Tibial nerve (tissue), 4 donors: ENCODE measurements at regions not wholly inside any gene's neighbourhood (a gene's known extent, or its start where the extent isn't known, plus 50 kb on each side); places are given as distances from the start of the nearest gene placed in this dataset.

Source experiments
- DNase-seq, 2 donors: peaks; one replicate each; pipeline ENCODE4 v3.0.0-alpha.2; 2019; ENCODE audit warnings: low spot score in 2 of 2
- H3K27ac ChIP-seq, 4 donors: fragments of 200-600 bp; sonication (generic) in 3 of 4; one replicate each; pipeline ENCODE4 v1.5.1; 2017 to 2019; ENCODE audit warnings: mild to moderate bottlenecking in 1 of 4
- H3K27me3 ChIP-seq, 2 donors: fragments of 200-600 bp; sonication (generic) in 1 of 2; one replicate each; pipeline versions ENCODE4 v1.5.1 to v1.6.0; 2017 to 2019
- H3K36me3 ChIP-seq, 3 donors: fragments of 200-600 bp; sonication (generic); one replicate each; pipeline ENCODE4 v1.5.1; 2018 to 2019
- H3K4me1 ChIP-seq, 4 donors: fragments of 200-600 bp; sonication (generic) in 3 of 4; one replicate each; pipeline ENCODE4 v1.5.1; 2017 to 2019
- H3K4me3 ChIP-seq, 4 donors: fragments of 200-600 bp; sonication (generic) in 3 of 4; one replicate each; pipeline ENCODE4 v1.5.1; 2017 to 2019; ENCODE audit warnings: mild to moderate bottlenecking in 1 of 4, moderate library complexity in 1 of 4
- H3K9me3 ChIP-seq, 4 donors: fragments of 200-600 bp; sonication (generic) in 3 of 4; one replicate each; pipeline ENCODE4 v1.5.1; 2017 to 2019
- EP300 ChIP-seq, 2 donors: sonication (generic); formaldehyde crosslinking; IDR thresholded peaks; one replicate each; pipeline ENCODE4 v1.6.1; 2017; ENCODE audit warnings: antibody characterized with exemption in 2 of 2, mild to moderate bottlenecking in 1 of 2
- POLR2A ChIP-seq, 2 donors: fragments of 450-650 bp; IDR thresholded peaks; one replicate each; pipeline ENCODE4 v1.6.1; 2017; ENCODE audit warnings: antibody characterized with exemption in 2 of 2, mild to moderate bottlenecking in 2 of 2, moderate library complexity in 2 of 2
- WGBS, 2 donors: methylation state at CpG; one replicate each; pipeline ENCODE4 v1.1.5; 2018; 5-methylcytosine and 5-hydroxymethylcytosine counted together
- TF ChIP-seq, protein P1 (sequence below), 5 experiments: fragments of 200-600 bp in 3 of 5; fragments of 450-650 bp in 2 of 5; sonication (generic) in 3 of 5; IDR thresholded peaks; one replicate each; pipeline ENCODE4 v1.5.1; 2016 to 2019; ENCODE audit warnings: antibody characterized with exemption in 5 of 5, mild to moderate bottlenecking in 3 of 5, moderate library complexity in 2 of 5

DNA sequence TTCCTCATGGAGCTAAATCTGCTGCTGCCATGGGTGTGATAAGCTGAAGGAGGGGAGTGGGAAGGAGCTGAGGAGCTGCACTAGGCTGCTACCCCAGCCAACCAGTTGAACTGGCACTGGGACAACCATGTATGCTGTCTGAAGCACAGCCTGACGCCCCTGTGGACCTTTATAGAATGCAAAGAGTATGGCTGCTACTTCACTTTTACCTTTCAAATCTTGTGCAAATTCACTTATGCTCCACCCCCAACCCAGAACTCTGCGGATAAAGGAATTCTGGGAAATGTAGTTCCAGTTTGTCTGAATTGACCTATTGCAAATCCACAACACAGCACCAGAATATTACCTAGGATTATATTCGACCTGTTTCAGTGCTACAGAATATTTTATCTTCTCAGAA lies 217.4 kb upstream of the SLC35B3 start:
- 76 to 80% methylated on average over 3 of the region's 3 CpGs for WGBS, 2 donors
- Histone ChIP-seq H3K27me3 (no peaks in the 10 kb centered on the region), H3K36me3 (no peaks in the 10 kb centered on the region), H3K9me3 (no peaks in the 10 kb centered on the region), H3K4me1 (no peaks in the 10 kb centered on the region), H3K4me3 (no peak overlapping the region), H3K27ac (no peak overlapping the region)
- DNase-seq = no peak
- TF ChIP-seq POLR2A (IDR thresholded peaks at IDR 0.05) = no peak
- TF ChIP-seq EP300 (IDR thresholded peaks at IDR 0.05) = no peak
- TF ChIP-seq, protein P1, sequence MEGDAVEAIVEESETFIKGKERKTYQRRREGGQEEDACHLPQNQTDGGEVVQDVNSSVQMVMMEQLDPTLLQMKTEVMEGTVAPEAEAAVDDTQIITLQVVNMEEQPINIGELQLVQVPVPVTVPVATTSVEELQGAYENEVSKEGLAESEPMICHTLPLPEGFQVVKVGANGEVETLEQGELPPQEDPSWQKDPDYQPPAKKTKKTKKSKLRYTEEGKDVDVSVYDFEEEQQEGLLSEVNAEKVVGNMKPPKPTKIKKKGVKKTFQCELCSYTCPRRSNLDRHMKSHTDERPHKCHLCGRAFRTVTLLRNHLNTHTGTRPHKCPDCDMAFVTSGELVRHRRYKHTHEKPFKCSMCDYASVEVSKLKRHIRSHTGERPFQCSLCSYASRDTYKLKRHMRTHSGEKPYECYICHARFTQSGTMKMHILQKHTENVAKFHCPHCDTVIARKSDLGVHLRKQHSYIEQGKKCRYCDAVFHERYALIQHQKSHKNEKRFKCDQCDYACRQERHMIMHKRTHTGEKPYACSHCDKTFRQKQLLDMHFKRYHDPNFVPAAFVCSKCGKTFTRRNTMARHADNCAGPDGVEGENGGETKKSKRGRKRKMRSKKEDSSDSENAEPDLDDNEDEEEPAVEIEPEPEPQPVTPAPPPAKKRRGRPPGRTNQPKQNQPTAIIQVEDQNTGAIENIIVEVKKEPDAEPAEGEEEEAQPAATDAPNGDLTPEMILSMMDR (IDR thresholded peaks at IDR 0.05) = no peak

DNA sequence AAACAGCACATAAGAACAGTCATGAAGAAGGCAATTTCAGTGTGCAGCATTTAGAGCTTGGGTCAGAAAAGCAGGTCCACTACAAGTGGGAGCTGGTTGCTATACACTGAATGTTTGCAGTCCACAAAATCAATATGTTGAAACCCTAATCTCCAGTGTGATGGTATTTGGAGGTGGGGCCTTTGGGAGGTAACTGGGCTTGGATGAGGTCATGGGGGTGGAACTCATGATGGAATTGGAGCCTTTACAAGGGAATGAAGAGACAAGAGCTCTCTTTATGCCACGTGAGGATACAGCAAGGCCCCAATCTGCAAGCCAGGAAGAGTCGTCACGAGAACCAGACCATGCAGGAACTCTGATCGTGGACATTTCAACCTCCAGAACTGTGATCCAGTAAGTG lies 216.7 kb upstream of the SLC35B3 start:
- Histone ChIP-seq H3K9me3 (no peaks in the 10 kb centered on the region), H3K4me3 (no peak overlapping the region), H3K4me1 (no peaks in the 10 kb centered on the region), H3K27ac (no peak overlapping the region), H3K27me3 (no peaks in the 10 kb centered on the region), H3K36me3 (no peaks in the 10 kb centered on the region)
- no peak for TF ChIP-seq EP300 (IDR thresholded peaks at IDR 0.05)
- TF ChIP-seq, protein P1 (IDR thresholded peaks at IDR 0.05) = no peak
- TF ChIP-seq POLR2A (IDR thresholded peaks at IDR 0.05) = no peak
- 72 to 85% methylated on average over 4 of the region's 4 CpGs for WGBS, 2 donors
- no peak for DNase-seq

DNA sequence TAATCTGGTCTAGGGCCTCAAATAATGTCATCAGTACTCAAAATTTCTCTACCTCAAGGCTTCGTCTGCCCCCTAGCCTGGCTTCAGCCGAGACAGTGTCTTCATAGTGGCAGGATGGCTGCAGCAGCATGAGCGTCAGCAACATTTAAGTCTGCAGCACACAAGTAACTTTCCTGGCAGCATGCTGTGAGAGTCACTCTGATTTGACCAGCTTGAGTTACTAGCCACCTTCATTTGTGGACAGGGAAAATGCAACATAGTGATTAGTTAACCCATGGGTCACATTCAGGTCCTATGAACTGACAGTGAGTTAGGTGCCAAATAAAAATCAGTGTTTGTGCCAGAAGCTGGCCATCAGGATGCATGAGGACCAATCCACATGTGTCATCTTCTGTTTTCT lies 209.9 kb upstream of the SLC35B3 start:
- TF ChIP-seq, protein P1 (IDR thresholded peaks at IDR 0.05) = no peak
- TF ChIP-seq POLR2A (IDR thresholded peaks at IDR 0.05) (no peak), EP300 (IDR thresholded peaks at IDR 0.05) (no peak)

DNA sequence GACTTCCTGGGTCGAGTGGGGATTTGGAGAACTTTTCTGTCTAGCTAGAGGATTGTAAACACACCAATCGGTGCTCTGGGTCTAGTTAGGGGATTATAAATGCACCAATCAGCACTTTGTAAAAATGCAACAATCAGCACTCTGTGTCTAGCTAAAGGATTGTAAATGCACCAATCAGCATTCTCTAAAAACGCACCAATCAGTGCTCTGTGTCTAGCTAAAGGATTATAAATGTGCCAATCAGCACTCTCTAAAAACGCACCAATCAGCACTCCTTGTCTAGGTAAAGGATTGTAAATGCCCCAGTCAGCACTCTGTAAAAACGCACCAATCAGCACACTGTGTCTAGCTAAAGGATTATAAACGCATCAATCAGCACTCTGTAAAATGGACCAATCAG lies 209.0 kb upstream of the SLC35B3 start:
- no peaks in the 10 kb centered on the region for H3K36me3 ChIP-seq
- peaks cover 0 to 14% (median 0%) of the 10 kb centered on the region in 4 donors for H3K4me1 ChIP-seq
- no peak for TF ChIP-seq EP300 (IDR thresholded peaks at IDR 0.05)
- TF ChIP-seq POLR2A (IDR thresholded peaks at IDR 0.05) = no peak
- TF ChIP-seq, protein P1 (IDR thresholded peaks at IDR 0.05) = no peak
- DNase-seq = no peak
- no peak overlapping the region for H3K4me3 ChIP-seq
- H3K27ac ChIP-seq = no peak overlapping the region
- no peaks in the 10 kb centered on the region for H3K27me3 ChIP-seq
- H3K9me3 ChIP-seq = no peaks in the 10 kb centered on the region
- WGBS, 2 donors = 82 to 93% methylated on average over 6 of the region's 6 CpGs

More for the DNA sequence above, 209.9 kb upstream of the SLC35B3 start:
- no peak overlapping the region for H3K4me3 ChIP-seq
- no peaks in the 10 kb centered on the region for H3K36me3 ChIP-seq
- no peak for DNase-seq
- no peaks in the 10 kb centered on the region for H3K9me3 ChIP-seq
- 64 to 71% methylated on average over 3 of the region's 3 CpGs for WGBS, 2 donors
- H3K4me1 ChIP-seq = peaks cover 0 to 14% (median 0%) of the 10 kb centered on the region in 4 donors
- no peak overlapping the region for H3K27ac ChIP-seq
- no peaks in the 10 kb centered on the region for H3K27me3 ChIP-seq

DNA sequence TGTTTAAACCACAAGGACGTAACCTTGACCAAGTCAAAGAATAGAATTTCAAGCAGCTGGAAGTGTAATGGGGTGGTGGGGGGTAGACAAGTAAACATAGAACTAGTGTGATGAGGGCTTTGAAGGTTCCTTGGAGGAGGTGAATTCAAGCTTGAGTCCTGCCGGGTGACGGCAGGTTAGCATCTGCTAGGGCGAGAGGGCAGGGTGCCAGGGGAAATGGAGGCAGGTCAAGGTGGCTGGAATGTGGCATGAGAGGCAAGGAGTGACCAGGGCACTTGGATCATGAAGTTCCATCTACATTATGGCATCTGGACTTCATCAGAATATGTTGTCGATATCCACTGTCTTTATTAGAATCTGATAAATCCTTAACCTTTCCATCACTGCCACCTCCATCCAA lies 207.5 kb upstream of the SLC35B3 start:
- DNase-seq = no peak
- TF ChIP-seq EP300 (IDR thresholded peaks at IDR 0.05) (no peak), POLR2A (IDR thresholded peaks at IDR 0.05) (no peak)
- TF ChIP-seq, protein P1 (IDR thresholded peaks at IDR 0.05) = no peak
- no peaks in the 10 kb centered on the region for H3K27me3 ChIP-seq
- 48 to 57% methylated on average over 5 of the region's 5 CpGs for WGBS, 2 donors
- H3K4me1 ChIP-seq = peaks cover 0 to 14% (median 0%) of the 10 kb centered on the region in 4 donors
- no peak overlapping the region for H3K27ac ChIP-seq
- no peaks in the 10 kb centered on the region for H3K9me3 ChIP-seq
- no peaks in the 10 kb centered on the region for H3K36me3 ChIP-seq
- H3K4me3 ChIP-seq = no peak overlapping the region
